SK-N-MC (cell line): ENCODE measurements at regions not wholly inside any gene's neighbourhood (a gene's known extent, or its start where the extent isn't known, plus 50 kb on each side); places are given as distances from the start of the nearest gene placed in this dataset.

ENCODE experiments used
- DNase-seq: peaks from one replicate; pipeline ENCODE4 v3.0.0-alpha.2; 2011; ENCODE audit warnings: low read depth, low spot score
- H3K27ac ChIP-seq: fragments of 200-600 bp; sonication (generic); 2 replicates; pipeline ENCODE4 v1.5.1; 2016; ENCODE audit warnings: mixed run types
- H3K36me3 ChIP-seq: fragments of 200-600 bp; sonication (generic); 2 replicates; pipeline ENCODE4 v1.6.1; 2017; ENCODE audit warnings: antibody characterized with exemption, low read length, mixed read lengths; ENCODE audit not compliant: insufficient read depth
- H3K4me3 ChIP-seq: fragments of 200-600 bp; sonication (generic); 2 replicates; pipeline ENCODE4 v1.5.1; 2016
- H3K9ac ChIP-seq: fragments of 200-600 bp; sonication (generic); 2 replicates; pipeline ENCODE4 v1.8.0; 2017; ENCODE audit warnings: mixed run types, mixed read lengths; ENCODE audit not compliant: insufficient read length
- H3K9me3 ChIP-seq: fragments of 200-600 bp; sonication (generic); 2 replicates; pipeline ENCODE4 v1.6.1; 2017; ENCODE audit warnings: low read depth, mild to moderate bottlenecking, antibody characterized with exemption, low read length, moderate library complexity, mixed read lengths
- EZH2 ChIP-seq: fragments of 200-600 bp; sonication (generic); IDR thresholded peaks from one replicate; pipeline ENCODE4 v1.6.1; 2017; ENCODE audit warnings: antibody characterized with exemption
- FOXP2 ChIP-seq: optimal IDR thresholded peaks from 2 replicates; pipeline ENCODE3; 2011; ENCODE audit warnings: mild to moderate bottlenecking, moderate library complexity; ENCODE audit not compliant: insufficient read depth; ENCODE audit errors: extremely low read length, control extremely low read depth
- POLR2AphosphoS5 ChIP-seq: IDR thresholded peaks from 2 replicates; pipeline ENCODE4 v1.6.1; 2012; ENCODE audit warnings: mild to moderate bottlenecking, low read depth, low read length, borderline replicate concordance

DNA sequence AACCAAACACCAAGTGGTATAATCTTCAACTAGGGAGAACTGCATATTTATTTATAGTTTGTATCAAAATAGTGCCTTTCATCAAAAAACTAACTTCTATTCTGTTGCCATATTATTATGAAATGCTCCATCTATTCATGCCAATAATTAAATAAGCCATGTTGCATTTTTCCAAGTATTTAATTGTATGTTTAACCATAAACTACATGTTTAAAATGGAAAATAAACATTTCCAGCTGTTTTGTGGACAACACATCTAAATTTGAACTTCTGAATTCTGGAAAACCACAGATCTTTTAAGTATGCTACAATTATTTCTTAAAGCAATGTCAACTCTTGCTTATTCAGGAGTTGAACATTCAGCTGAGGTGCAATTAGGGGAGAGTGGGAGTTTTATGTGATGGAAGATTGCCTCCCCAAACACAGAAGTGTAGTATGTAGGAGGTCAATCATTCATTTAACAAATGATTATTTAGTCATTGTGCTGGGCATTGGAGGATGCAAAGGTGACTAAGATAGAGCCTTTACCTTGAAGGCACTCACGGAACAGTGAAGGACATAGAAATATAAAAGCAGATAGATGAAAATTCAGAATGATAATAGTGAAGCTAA is 80.7 kb upstream of the PPP1R3C start:
- Histone ChIP-seq H3K9me3 (no peaks in the 10 kb centered on the region), H3K36me3 (no peaks in the 10 kb centered on the region), H3K9ac (no peak overlapping the region), H3K27ac (no peak overlapping the region), H3K4me3 (no peak overlapping the region)
- TF ChIP-seq EZH2, result no peak
- TF ChIP-seq POLR2AphosphoS5, result no peak
- no peak for TF ChIP-seq FOXP2
- DNase-seq, result no peak

GRCh38 chr10:91711885-91712680 is 79.2 kb upstream of the PPP1R3C start:
- Histone ChIP-seq H3K9me3 (no peaks in the 10 kb centered on the region), H3K27ac (no peak overlapping the region), H3K9ac (no peak overlapping the region), H3K4me3 (no peak overlapping the region), H3K36me3 (no peaks in the 10 kb centered on the region)
- no peak for DNase-seq
- TF ChIP-seq EZH2 (no peak), POLR2AphosphoS5 (no peak), FOXP2 (no peak)

- Histone ChIP-seq H3K4me3 (no peak overlapping the region), H3K36me3 (no peaks in the 10 kb centered on the region), H3K9ac (no peak overlapping the region), H3K27ac (no peak overlapping the region), H3K9me3 (no peaks in the 10 kb centered on the region)
- TF ChIP-seq POLR2AphosphoS5 (no peak), FOXP2 (no peak), EZH2 (no peak)
- peak; percentile 16 for DNase-seq
Observed at GRCh38 chr10:91709394-91709798, 76.5 kb upstream of the PPP1R3C start.

DNA sequence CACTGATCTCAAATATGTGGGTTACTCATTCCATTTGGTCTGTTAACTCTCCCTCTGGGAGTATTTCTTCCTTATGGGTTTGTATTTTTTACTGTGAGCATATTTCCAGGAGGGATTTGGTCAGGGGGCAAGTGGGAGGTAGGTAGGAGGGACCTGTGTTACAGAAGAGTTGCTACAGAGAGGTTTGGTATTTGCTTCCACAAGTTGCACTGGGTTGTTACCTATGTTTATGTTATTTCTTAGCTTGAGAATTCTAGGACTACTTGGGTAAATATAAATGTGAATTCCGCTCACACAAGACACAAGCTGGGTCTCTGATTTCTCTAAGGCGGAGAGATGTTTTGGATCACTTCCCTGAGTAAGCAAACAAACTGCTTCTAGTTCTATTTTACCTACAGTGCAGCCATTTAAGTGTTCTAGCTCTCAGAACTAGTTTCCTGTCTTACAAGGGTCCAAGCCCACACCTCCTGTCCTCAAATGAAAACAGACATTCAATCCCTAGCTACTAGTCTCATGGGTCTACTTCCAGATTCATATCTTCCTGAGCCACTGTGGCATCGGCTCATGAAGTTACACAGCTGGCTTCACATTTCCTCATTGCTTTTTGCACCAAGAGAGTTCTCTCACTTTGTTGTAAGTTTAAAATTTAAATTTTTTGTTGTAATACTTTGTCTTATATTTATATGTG is 75.4 kb upstream of the PPP1R3C start:
- no peaks in the 10 kb centered on the region for H3K9me3 ChIP-seq
- no peak overlapping the region for H3K4me3 ChIP-seq
- no peak overlapping the region for H3K27ac ChIP-seq
- DNase-seq, result no peak
- no peaks in the 10 kb centered on the region for H3K36me3 ChIP-seq
- no peak for TF ChIP-seq FOXP2
- no peak for TF ChIP-seq EZH2
- no peak for TF ChIP-seq POLR2AphosphoS5
- no peak overlapping the region for H3K9ac ChIP-seq

DNA sequence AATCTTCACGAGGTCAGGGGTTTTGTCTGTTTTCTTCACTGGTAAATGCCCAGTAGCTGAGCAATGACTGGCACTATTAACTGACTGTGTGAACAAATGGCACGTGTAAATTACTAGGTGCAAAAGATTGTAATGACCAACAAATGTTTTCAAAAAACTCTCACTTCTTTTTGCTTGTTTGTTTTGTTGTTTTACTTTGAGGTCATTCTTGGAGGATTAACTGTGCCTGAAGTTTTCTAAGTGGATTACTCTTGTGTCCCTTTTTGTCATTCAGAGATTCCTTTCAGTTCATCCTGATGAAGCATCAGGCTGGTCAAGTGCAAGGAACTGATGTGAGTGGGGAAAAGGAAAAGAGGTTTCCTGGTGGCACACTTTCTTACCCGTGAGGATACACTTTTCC is 74.4 kb upstream of the PPP1R3C start:
- TF ChIP-seq POLR2AphosphoS5 (no peak), EZH2 (no peak), FOXP2 (no peak)
- H3K27ac ChIP-seq, result no peak overlapping the region
- H3K9me3 ChIP-seq, result no peaks in the 10 kb centered on the region
- no peak for DNase-seq
- no peak overlapping the region for H3K9ac ChIP-seq
- no peak overlapping the region for H3K4me3 ChIP-seq
- H3K36me3 ChIP-seq, result no peaks in the 10 kb centered on the region

- Histone ChIP-seq H3K27ac (no peak overlapping the region), H3K4me3 (no peak overlapping the region), H3K9me3 (no peaks in the 10 kb centered on the region), H3K9ac (no peak overlapping the region), H3K36me3 (no peaks in the 10 kb centered on the region)
- DNase-seq, result no peak
- TF ChIP-seq EZH2, result no peak
- TF ChIP-seq FOXP2, result no peak
- no peak for TF ChIP-seq POLR2AphosphoS5
Observed at GRCh38 chr10:91705948-91706670, 73.2 kb upstream of the PPP1R3C start.

DNA sequence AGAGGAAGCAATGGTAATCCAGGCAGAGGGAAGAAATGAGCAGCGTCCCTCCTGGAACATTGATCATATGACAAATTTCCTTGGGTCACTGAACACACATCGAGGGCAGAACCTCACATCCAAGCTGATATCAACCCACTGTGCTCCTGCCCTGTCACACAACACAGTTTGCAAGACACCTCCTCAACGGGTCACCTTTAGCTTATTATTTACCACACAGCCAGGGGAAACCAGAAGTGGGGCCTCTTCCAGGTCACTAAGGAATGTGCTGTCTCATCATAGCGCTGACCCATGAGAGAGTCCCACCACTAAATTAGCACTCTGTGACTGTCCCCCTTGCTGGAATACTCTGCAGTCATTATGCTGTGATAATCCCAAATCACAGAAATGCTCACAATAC is 69.7 kb upstream of the PPP1R3C start:
- TF ChIP-seq POLR2AphosphoS5 (no peak), FOXP2 (no peak), EZH2 (no peak)
- no peaks in the 10 kb centered on the region for H3K36me3 ChIP-seq
- no peak for DNase-seq

More for the DNA sequence above, 69.7 kb upstream of the PPP1R3C start:
- no peak overlapping the region for H3K9ac ChIP-seq
- H3K9me3 ChIP-seq, result no peaks in the 10 kb centered on the region
- H3K4me3 ChIP-seq, result no peak overlapping the region
- H3K27ac ChIP-seq, result no peak overlapping the region
